Activated naive CD4-positive, alpha-beta T cell treated with anti-CD3 and anti-CD28 coated beads, Interleukin-2, amount 50 U/mL, for 72 hours (primary cell): ENCODE measurements at regions not wholly inside any gene's neighbourhood (a gene's known extent, or its start where the extent isn't known, plus 50 kb on each side); places are given as distances from the start of the nearest gene placed in this dataset.

Experiments used
- ATAC-seq, 2 donors: fragments of 150-1000 bp; cut with Tn5 transposase; 2 replicates each; pipeline ENCODE4 v1.10.0; 2021; ENCODE audit warnings: mild to moderate bottlenecking in 2 of 2, moderate library complexity in 2 of 2
- DNase-seq, 2 donors: peaks; one replicate each; pipeline ENCODE4 v3.0.0; 2021 to 2022; ENCODE audit warnings: low spot score in 2 of 2
- H3K27ac Mint-ChIP-seq, 2 donors: one replicate each; pipeline ENCODE4 v1.8.0; 2022; ENCODE audit warnings: mild to moderate bottlenecking in 2 of 2, mixed read lengths in 2 of 2
- H3K36me3 Mint-ChIP-seq, 2 donors: one replicate each; pipeline ENCODE4 v1.8.0; 2022; ENCODE audit warnings: mixed read lengths in 2 of 2
- H3K9me3 Mint-ChIP-seq, 2 donors: one replicate each; pipeline ENCODE4 v1.8.0; 2022; ENCODE audit warnings: mixed read lengths in 2 of 2

GRCh38 chr5:176161431-176161830 is 76.8 kb upstream of the SIMC1 start:
- no peak overlapping the region for H3K27ac Mint-ChIP-seq
- H3K9me3 Mint-ChIP-seq = no peaks in the 10 kb centered on the region
- H3K36me3 Mint-ChIP-seq = no peaks in the 10 kb centered on the region

GRCh38 chr5:176162198-176162597 is 76.0 kb upstream of the SIMC1 start:
- ATAC-seq = no peak
- DNase-seq = no peak
- Mint-ChIP-seq H3K9me3 (no peaks in the 10 kb centered on the region), H3K36me3 (no peaks in the 10 kb centered on the region), H3K27ac (no peak overlapping the region)

More at GRCh38 chr5:176161431-176161830, 76.8 kb upstream of the SIMC1 start:
- DNase-seq (no peak), ATAC-seq (no peak)

- ATAC-seq (no peak), DNase-seq (no peak)
- Mint-ChIP-seq H3K36me3 (no peaks in the 10 kb centered on the region), H3K27ac (no peak overlapping the region), H3K9me3 (no peaks in the 10 kb centered on the region)
Observed at GRCh38 chr5:176162888-176163287, 75.3 kb upstream of the SIMC1 start.

- Mint-ChIP-seq H3K36me3 (no peaks in the 10 kb centered on the region), H3K27ac (no peak overlapping the region), H3K9me3 (no peaks in the 10 kb centered on the region)
- ATAC-seq = no peak
- DNase-seq = no peak
Observed at GRCh38 chr5:176166427-176166826, 71.8 kb upstream of the SIMC1 start.

- ATAC-seq (peak; percentile 34 to 37), DNase-seq (no peak)
- H3K27ac Mint-ChIP-seq = no peak overlapping the region
- no peaks in the 10 kb centered on the region for H3K9me3 Mint-ChIP-seq
- no peaks in the 10 kb centered on the region for H3K36me3 Mint-ChIP-seq
Observed at GRCh38 chr5:176167800-176168199, 70.4 kb upstream of the SIMC1 start.

- no peak overlapping the region for H3K27ac Mint-ChIP-seq
- ATAC-seq (no peak), DNase-seq (peak in 1 of 2 donors; percentile 30)
- H3K36me3 Mint-ChIP-seq = no peaks in the 10 kb centered on the region
- H3K9me3 Mint-ChIP-seq = no peaks in the 10 kb centered on the region
Observed at GRCh38 chr5:176169393-176170063, 68.7 kb upstream of the SIMC1 start.

GRCh38 chr5:176170084-176170483 is 68.1 kb upstream of the SIMC1 start:
- no peak for ATAC-seq
- no peaks in the 10 kb centered on the region for H3K9me3 Mint-ChIP-seq
- DNase-seq = peak in 1 of 2 donors; percentile 40

GRCh38 chr5:176171171-176171760 is 67.0 kb upstream of the SIMC1 start:
- Mint-ChIP-seq H3K36me3 (no peaks in the 10 kb centered on the region), H3K9me3 (no peaks in the 10 kb centered on the region), H3K27ac (no peak overlapping the region)
- ATAC-seq = no peak
- no peak for DNase-seq

More at GRCh38 chr5:176170084-176170483, 68.1 kb upstream of the SIMC1 start:
- Mint-ChIP-seq H3K27ac (no peak overlapping the region), H3K36me3 (no peaks in the 10 kb centered on the region)

GRCh38 chr5:176172246-176172645 is 66.0 kb upstream of the SIMC1 start:
- peak in 1 of 2 donors; percentile 18 for DNase-seq
- Mint-ChIP-seq H3K27ac (no peak overlapping the region), H3K9me3 (no peaks in the 10 kb centered on the region)

GRCh38 chr5:176173647-176174046 is 64.6 kb upstream of the SIMC1 start:
- H3K27ac Mint-ChIP-seq = no peak overlapping the region
- ATAC-seq (no peak), DNase-seq (peak in 1 of 2 donors; percentile 44)
- H3K9me3 Mint-ChIP-seq = peaks cover 0 to 4% of the 10 kb centered on the region in 2 donors
- H3K36me3 Mint-ChIP-seq = peaks cover 0 to 4% of the 10 kb centered on the region in 2 donors

More at GRCh38 chr5:176172246-176172645, 66.0 kb upstream of the SIMC1 start:
- ATAC-seq = no peak
- no peaks in the 10 kb centered on the region for H3K36me3 Mint-ChIP-seq

- peaks cover 0 to 5% of the 10 kb centered on the region in 2 donors for H3K36me3 Mint-ChIP-seq
- peak in 1 of 2 donors; percentile 40 for DNase-seq
- ATAC-seq = no peak
Observed at GRCh38 chr5:176174345-176175025, 63.7 kb upstream of the SIMC1 start.

GRCh38 chr5:176175101-176175852 is 62.9 kb upstream of the SIMC1 start:
- Mint-ChIP-seq H3K27ac (no peak overlapping the region), H3K36me3 (peaks cover 0 to 5% of the 10 kb centered on the region in 2 donors), H3K9me3 (peaks cover 0 to 5% of the 10 kb centered on the region in 2 donors)
- DNase-seq = no peak
- no peak for ATAC-seq

More at GRCh38 chr5:176174345-176175025, 63.7 kb upstream of the SIMC1 start:
- peaks cover 0 to 5% of the 10 kb centered on the region in 2 donors for H3K9me3 Mint-ChIP-seq
- H3K27ac Mint-ChIP-seq = no peak overlapping the region

GRCh38 chr5:176176231-176176630 is 62.0 kb upstream of the SIMC1 start:
- ATAC-seq (no peak), DNase-seq (peak in 1 of 2 donors; percentile 13)
- peaks cover 0 to 5% of the 10 kb centered on the region in 2 donors for H3K9me3 Mint-ChIP-seq
- no peak overlapping the region for H3K27ac Mint-ChIP-seq
- H3K36me3 Mint-ChIP-seq = peaks cover 0 to 5% of the 10 kb centered on the region in 2 donors

GRCh38 chr5:176178789-176179188 is 59.4 kb upstream of the SIMC1 start:
- DNase-seq (peak in 1 of 2 donors; percentile 26), ATAC-seq (peak in 1 of 2 donors; percentile 46)
- Mint-ChIP-seq H3K27ac (peak overlapping the region in 1 of 2 donors; percentile 10), H3K9me3 (peaks cover 0 to 5% of the 10 kb centered on the region in 2 donors), H3K36me3 (peaks cover 0 to 5% of the 10 kb centered on the region in 2 donors)

- ATAC-seq (no peak), DNase-seq (no peak)
- Mint-ChIP-seq H3K36me3 (peaks cover 0 to 5% of the 10 kb centered on the region in 2 donors), H3K27ac (no peak overlapping the region), H3K9me3 (peaks cover 0 to 5% of the 10 kb centered on the region in 2 donors)
Observed at GRCh38 chr5:176180339-176180738, 57.9 kb upstream of the SIMC1 start.

- no peak overlapping the region for H3K27ac Mint-ChIP-seq
- peaks cover 0 to 5% of the 10 kb centered on the region in 2 donors for H3K36me3 Mint-ChIP-seq
- DNase-seq (peak in 1 of 2 donors; percentile 18), ATAC-seq (no peak)
- peaks cover 0 to 5% of the 10 kb centered on the region in 2 donors for H3K9me3 Mint-ChIP-seq
Observed at GRCh38 chr5:176180781-176181180, 57.4 kb upstream of the SIMC1 start.
